ENCODE measurements at regions not wholly inside any gene's neighbourhood (a gene's known extent, or its start where the extent isn't known, plus 50 kb on each side); places are given as distances from the start of the nearest gene placed in this dataset.

GRCh38 chr5:61906820-61907219 lies 399.2 kb upstream of the KIF2A start:
- TF ChIP-seq BHLHE40 (IDR thresholded peaks at IDR 0.05; ENCODE audit: borderline replicate concordance), result no peak
- no peak for TF ChIP-seq HDGF (IDR thresholded peaks at IDR 0.05; ENCODE audit: borderline replicate concordance)
- no peak for TF ChIP-seq TARDBP (IDR thresholded peaks at IDR 0.05)
- no peak for TF ChIP-seq FOXK2 (IDR thresholded peaks at IDR 0.05)
- TF ChIP-seq ARNT (IDR thresholded peaks at IDR 0.05), result no peak
- no peak for TF ChIP-seq FOXA1 (IDR thresholded peaks at IDR 0.05)
- TF ChIP-seq CTBP1 (IDR thresholded peaks at IDR 0.05; ENCODE audit: borderline replicate concordance), result no peak
- TF ChIP-seq SUZ12 (IDR thresholded peaks at IDR 0.05), result no peak
- no peak for TF ChIP-seq PKNOX1 (IDR thresholded peaks at IDR 0.05)
- TF ChIP-seq L3MBTL2 (conservative IDR thresholded peaks at IDR 0.05), result no peak
- no peak for TF ChIP-seq NFRKB (IDR thresholded peaks at IDR 0.05)
- TF ChIP-seq SP1 (IDR thresholded peaks at IDR 0.05), result no peak
- no peak for TF ChIP-seq ELF4 (IDR thresholded peaks at IDR 0.05)
- no peak for TF ChIP-seq ZNF384 (IDR thresholded peaks at IDR 0.05)
- TF ChIP-seq FOXM1 (IDR thresholded peaks at IDR 0.05; ENCODE audit: borderline replicate concordance), result no peak
- TF ChIP-seq LEF1 (IDR thresholded peaks at IDR 0.05; ENCODE audit: borderline replicate concordance), result no peak
- no peak for DNase-seq (ENCODE audit: extremely low spot score)
- POLR2A ChIA-PET, result no interaction called here
- CTCF ChIA-PET, result no interaction called here

DNA sequence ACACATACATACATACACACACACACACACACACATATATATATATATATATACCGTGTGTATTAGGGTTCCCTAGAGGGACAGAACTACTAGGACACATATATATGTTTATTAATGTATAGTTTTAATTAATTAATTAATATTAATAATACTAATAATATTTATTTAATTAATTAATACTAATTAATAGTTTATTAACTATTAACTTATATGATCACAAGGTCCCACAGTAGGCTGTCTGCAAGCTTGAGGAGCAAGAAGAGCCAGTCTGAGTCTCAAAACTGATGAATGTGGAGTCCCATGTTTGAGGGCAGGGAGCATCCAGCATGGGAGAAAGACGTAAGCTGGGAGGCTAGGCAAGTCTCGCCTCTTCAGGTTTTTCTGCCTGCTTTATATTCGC lies 398.0 kb upstream of the KIF2A start:
- CTCF ChIA-PET, result no interaction called here

DNA sequence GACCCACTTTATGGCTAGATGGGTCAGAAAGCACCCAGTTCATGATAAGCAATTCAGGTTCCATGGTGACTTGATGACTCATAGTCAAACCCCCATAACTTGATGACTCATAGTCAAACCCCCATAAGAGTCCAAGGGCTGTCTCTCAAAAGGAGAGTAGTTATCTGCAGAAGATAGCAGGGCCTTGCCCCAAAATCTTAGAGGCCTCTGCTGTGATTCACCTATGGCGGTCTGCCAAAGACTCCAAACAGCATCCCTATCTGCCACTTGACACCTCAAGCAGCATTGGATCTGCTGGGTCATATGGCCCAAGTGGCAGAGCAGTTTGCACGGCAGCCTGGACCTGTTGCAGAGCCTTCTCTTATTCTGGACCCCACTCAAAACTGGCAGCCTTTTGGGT lies 395.2 kb upstream of the KIF2A start:
- ChIA-PET POLR2A (no interaction called here), CTCF (no interaction called here)
- TF ChIP-seq FOXK2 (IDR thresholded peaks at IDR 0.05), result no peak
- no peak for TF ChIP-seq FOXM1 (IDR thresholded peaks at IDR 0.05; ENCODE audit: borderline replicate concordance)
- no peak for TF ChIP-seq FOXA1 (IDR thresholded peaks at IDR 0.05)
- no peak for TF ChIP-seq ELF4 (IDR thresholded peaks at IDR 0.05)
- no peak for TF ChIP-seq NFRKB (IDR thresholded peaks at IDR 0.05)
- DNase-seq (ENCODE audit: extremely low spot score), result no peak

More for the DNA sequence above, 398.0 kb upstream of the KIF2A start:
- POLR2A ChIA-PET, result no interaction called here
- no peak for DNase-seq (ENCODE audit: extremely low spot score)
- TF ChIP-seq FOXA1 (IDR thresholded peaks at IDR 0.05) (no peak), ZNF384 (IDR thresholded peaks at IDR 0.05) (no peak), NFRKB (IDR thresholded peaks at IDR 0.05) (no peak), PKNOX1 (IDR thresholded peaks at IDR 0.05) (no peak), FOXK2 (IDR thresholded peaks at IDR 0.05) (no peak), SP1 (IDR thresholded peaks at IDR 0.05) (no peak), SUZ12 (IDR thresholded peaks at IDR 0.05) (no peak), BHLHE40 (IDR thresholded peaks at IDR 0.05; ENCODE audit: borderline replicate concordance) (no peak), TARDBP (IDR thresholded peaks at IDR 0.05) (no peak), ARNT (IDR thresholded peaks at IDR 0.05) (no peak), FOXM1 (IDR thresholded peaks at IDR 0.05; ENCODE audit: borderline replicate concordance) (no peak), HDGF (IDR thresholded peaks at IDR 0.05; ENCODE audit: borderline replicate concordance) (no peak), L3MBTL2 (conservative IDR thresholded peaks at IDR 0.05) (no peak), CTBP1 (IDR thresholded peaks at IDR 0.05; ENCODE audit: borderline replicate concordance) (no peak)

DNA sequence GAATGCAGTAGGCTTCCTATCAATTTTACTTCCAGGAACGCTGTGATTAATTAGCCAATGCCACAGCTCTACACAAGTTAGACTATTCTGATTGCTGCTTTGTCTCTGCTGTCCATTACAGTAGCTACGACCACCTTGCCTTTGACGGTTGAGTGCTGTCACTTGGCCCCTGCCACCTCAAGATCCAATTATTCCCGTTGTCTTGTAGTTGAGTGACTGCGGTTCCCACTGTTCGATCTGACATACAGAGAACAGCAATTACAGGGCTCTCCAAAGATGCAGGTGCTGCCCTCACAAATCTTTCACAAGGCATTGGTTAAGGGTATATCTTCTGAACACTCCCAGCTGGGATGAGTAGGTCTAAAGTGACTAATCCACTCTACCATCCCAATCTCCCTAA lies 393.4 kb upstream of the KIF2A start:
- no peak for DNase-seq (ENCODE audit: extremely low spot score)
- TF ChIP-seq CTBP1 (IDR thresholded peaks at IDR 0.05; ENCODE audit: borderline replicate concordance), result no peak
- no peak for TF ChIP-seq SUZ12 (IDR thresholded peaks at IDR 0.05)
- no peak for TF ChIP-seq FOXA1 (IDR thresholded peaks at IDR 0.05)
- TF ChIP-seq FOXK2 (IDR thresholded peaks at IDR 0.05), result no peak
- TF ChIP-seq BHLHE40 (IDR thresholded peaks at IDR 0.05; ENCODE audit: borderline replicate concordance), result no peak
- no peak for TF ChIP-seq PKNOX1 (IDR thresholded peaks at IDR 0.05)
- TF ChIP-seq ZNF384 (IDR thresholded peaks at IDR 0.05), result no peak
- no peak for TF ChIP-seq FOXM1 (IDR thresholded peaks at IDR 0.05; ENCODE audit: borderline replicate concordance)
- no peak for TF ChIP-seq NFRKB (IDR thresholded peaks at IDR 0.05)
- no peak for TF ChIP-seq LEF1 (IDR thresholded peaks at IDR 0.05; ENCODE audit: borderline replicate concordance)
- TF ChIP-seq SP1 (IDR thresholded peaks at IDR 0.05), result no peak
- no peak for TF ChIP-seq ELF4 (IDR thresholded peaks at IDR 0.05)
- TF ChIP-seq TARDBP (IDR thresholded peaks at IDR 0.05), result no peak
- TF ChIP-seq ARNT (IDR thresholded peaks at IDR 0.05), result no peak
- no peak for TF ChIP-seq L3MBTL2 (conservative IDR thresholded peaks at IDR 0.05)
- TF ChIP-seq HDGF (IDR thresholded peaks at IDR 0.05; ENCODE audit: borderline replicate concordance), result no peak
- ChIA-PET CTCF (no interaction called here), POLR2A (no interaction called here)

DNA sequence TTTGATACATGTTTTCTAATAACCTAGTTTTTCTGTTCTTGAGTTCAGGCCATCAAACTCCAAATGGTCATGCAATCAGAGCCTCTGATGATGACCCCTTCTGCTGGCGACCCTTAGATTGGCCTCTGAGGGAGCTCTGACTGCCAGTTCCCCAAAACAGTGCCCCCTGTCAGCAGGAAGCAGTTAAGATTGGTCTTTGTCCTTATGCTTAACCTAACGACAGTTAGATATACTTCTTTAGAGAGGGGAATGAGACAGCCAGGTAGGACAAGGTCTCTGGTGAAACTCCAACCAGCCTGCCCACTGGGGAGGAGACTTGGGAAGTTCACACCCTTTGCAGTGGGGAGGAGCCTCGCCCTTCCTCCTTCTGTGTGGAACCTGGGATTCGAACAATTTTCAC lies 390.4 kb upstream of the KIF2A start:
- ChIA-PET POLR2A (no interaction called here), CTCF (no interaction called here)
- DNase-seq (ENCODE audit: extremely low spot score), result no peak
- TF ChIP-seq ARNT (IDR thresholded peaks at IDR 0.05), result no peak
- no peak for TF ChIP-seq NFRKB (IDR thresholded peaks at IDR 0.05)
- TF ChIP-seq CTBP1 (IDR thresholded peaks at IDR 0.05; ENCODE audit: borderline replicate concordance), result no peak
- no peak for TF ChIP-seq PKNOX1 (IDR thresholded peaks at IDR 0.05)
- TF ChIP-seq FOXK2 (IDR thresholded peaks at IDR 0.05), result no peak
- no peak for TF ChIP-seq SUZ12 (IDR thresholded peaks at IDR 0.05)
- TF ChIP-seq HDGF (IDR thresholded peaks at IDR 0.05; ENCODE audit: borderline replicate concordance), result no peak
- no peak for TF ChIP-seq ELF4 (IDR thresholded peaks at IDR 0.05)
